Naive B cell (primary cell): ENCODE measurements at regions not wholly inside any gene's neighbourhood (a gene's known extent, or its start where the extent isn't known, plus 50 kb on each side); places are given as distances from the start of the nearest gene placed in this dataset.
"Not testable (repeated sequence)": the region's sequence is repeated elsewhere in the genome, so short reads cannot be mapped to it uniquely, and the experiment has no call there.

ENCODE experiments used
- ATAC-seq, 2 donors: fragments of 150-1000 bp; cut with Tn5 transposase; 2 replicates each; pipeline ENCODE4 v1.10.0; 2021; ENCODE audit warnings: low read depth in 2 of 2, mild to moderate bottlenecking in 2 of 2, moderate library complexity in 2 of 2
- DNase-seq: peaks from one replicate; pipeline ENCODE4 v3.0.0; 2022
- H3K27ac Mint-ChIP-seq, 6 donors: one replicate each; pipeline ENCODE4 v1.8.0; 2020 to 2022; ENCODE audit warnings: mild to moderate bottlenecking in 6 of 6, mixed read lengths in 6 of 6, moderate library complexity in 5 of 6, inconsistent platforms in 2 of 6
- H3K27me3 Mint-ChIP-seq, 3 donors: one replicate each; pipeline ENCODE4 v1.8.0; 2021 to 2022; ENCODE audit warnings: mixed read lengths in 3 of 3, mild to moderate bottlenecking in 1 of 3
- H3K36me3 Mint-ChIP-seq, 2 donors: one replicate each; pipeline ENCODE4 v1.8.0; 2020 to 2022; ENCODE audit warnings: mixed read lengths in 2 of 2, inconsistent platforms in 1 of 2, mild to moderate bottlenecking in 1 of 2
- H3K4me1 Mint-ChIP-seq, 3 donors: one replicate each; pipeline ENCODE4 v1.8.0; 2020 to 2022; ENCODE audit warnings: mixed read lengths in 3 of 3, inconsistent platforms in 1 of 3, mild to moderate bottlenecking in 1 of 3, moderate library complexity in 1 of 3
- H3K4me3 Mint-ChIP-seq, 8 donors: one replicate each; pipeline ENCODE4 v1.8.0; 2020 to 2022; ENCODE audit warnings: mild to moderate bottlenecking in 8 of 8, mixed read lengths in 8 of 8, moderate library complexity in 8 of 8, inconsistent platforms in 2 of 8
- H3K9me3 Mint-ChIP-seq, 7 donors: one replicate each; pipeline ENCODE4 v1.8.0; 2020 to 2022; ENCODE audit warnings: mixed read lengths in 7 of 7, mild to moderate bottlenecking in 5 of 7, inconsistent platforms in 2 of 7, moderate library complexity in 1 of 7

GRCh38 chr16:21533474-21533873 is 65.9 kb upstream of the METTL9 start:
- not testable (repeated sequence) for H3K36me3 Mint-ChIP-seq, H3K27me3 Mint-ChIP-seq, H3K9me3 Mint-ChIP-seq, ATAC-seq, H3K4me3 Mint-ChIP-seq, H3K4me1 Mint-ChIP-seq, H3K27ac Mint-ChIP-seq, DNase-seq

GRCh38 chr16:21534561-21534960 is 64.8 kb upstream of the METTL9 start:
- not testable (repeated sequence) for DNase-seq, H3K4me1 Mint-ChIP-seq, H3K9me3 Mint-ChIP-seq, H3K4me3 Mint-ChIP-seq, H3K27ac Mint-ChIP-seq, H3K27me3 Mint-ChIP-seq, H3K36me3 Mint-ChIP-seq
- peak; percentile 43 to 49 for ATAC-seq

DNA sequence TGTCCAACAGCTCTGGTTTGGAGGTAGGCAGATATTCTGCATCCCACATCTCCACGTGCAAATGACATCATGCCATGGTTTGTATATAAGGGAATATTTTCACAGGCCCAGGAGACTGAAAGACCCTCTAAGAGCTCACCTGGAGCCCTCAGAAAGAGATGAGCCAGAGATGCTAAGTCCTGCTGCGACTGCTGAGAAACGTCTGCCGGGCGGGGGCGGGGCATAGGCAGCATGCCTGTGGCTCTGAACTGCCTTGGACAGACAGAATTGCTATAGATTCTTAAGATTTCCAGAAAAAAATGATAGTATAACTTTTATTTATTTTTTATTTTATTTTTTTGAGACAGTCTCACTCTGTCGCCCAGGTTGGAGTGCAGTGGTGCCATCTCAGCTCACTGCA is 64.2 kb upstream of the METTL9 start:
- not testable (repeated sequence) for DNase-seq, H3K4me3 Mint-ChIP-seq, H3K27me3 Mint-ChIP-seq, ATAC-seq, H3K4me1 Mint-ChIP-seq, H3K9me3 Mint-ChIP-seq, H3K27ac Mint-ChIP-seq, H3K36me3 Mint-ChIP-seq

- H3K4me1 Mint-ChIP-seq, result peaks cover 8 to 22% (median 19%) of the 10 kb centered on the region in 3 donors
- not testable (repeated sequence) for H3K27ac Mint-ChIP-seq
Measured at GRCh38 chr16:21536740-21537139, 62.6 kb upstream of the METTL9 start.

DNA sequence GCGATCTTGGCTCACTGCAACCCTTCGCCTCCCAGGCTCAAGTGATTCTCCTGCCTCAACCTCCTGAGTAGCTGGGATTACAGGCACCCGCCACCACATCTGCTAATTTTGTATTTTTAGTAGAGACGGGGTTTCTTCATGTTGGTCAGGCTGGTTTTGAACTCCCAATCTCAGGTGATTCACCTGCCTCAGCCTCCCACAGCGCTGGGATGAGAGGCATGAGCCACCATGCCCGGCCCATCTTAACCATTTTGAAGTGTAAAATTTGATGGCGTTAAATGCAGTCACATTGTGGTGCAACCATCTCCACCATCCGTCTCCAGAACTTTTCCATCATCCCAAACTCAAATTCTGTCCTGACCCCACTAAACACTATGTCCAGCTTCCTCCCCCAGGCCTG is 61.8 kb upstream of the METTL9 start:
- DNase-seq, H3K4me3 Mint-ChIP-seq, H3K36me3 Mint-ChIP-seq, H3K27me3 Mint-ChIP-seq, ATAC-seq, H3K9me3 Mint-ChIP-seq: not testable (repeated sequence)
- Mint-ChIP-seq H3K4me1 (peaks cover 11 to 29% (median 23%) of the 10 kb centered on the region in 3 donors), H3K27ac (peak overlapping the region in 1 of 6 donors; percentile 9)

More at GRCh38 chr16:21536740-21537139, 62.6 kb upstream of the METTL9 start:
- not testable (repeated sequence) for H3K36me3 Mint-ChIP-seq, H3K9me3 Mint-ChIP-seq, H3K27me3 Mint-ChIP-seq, ATAC-seq, DNase-seq, H3K4me3 Mint-ChIP-seq

DNA sequence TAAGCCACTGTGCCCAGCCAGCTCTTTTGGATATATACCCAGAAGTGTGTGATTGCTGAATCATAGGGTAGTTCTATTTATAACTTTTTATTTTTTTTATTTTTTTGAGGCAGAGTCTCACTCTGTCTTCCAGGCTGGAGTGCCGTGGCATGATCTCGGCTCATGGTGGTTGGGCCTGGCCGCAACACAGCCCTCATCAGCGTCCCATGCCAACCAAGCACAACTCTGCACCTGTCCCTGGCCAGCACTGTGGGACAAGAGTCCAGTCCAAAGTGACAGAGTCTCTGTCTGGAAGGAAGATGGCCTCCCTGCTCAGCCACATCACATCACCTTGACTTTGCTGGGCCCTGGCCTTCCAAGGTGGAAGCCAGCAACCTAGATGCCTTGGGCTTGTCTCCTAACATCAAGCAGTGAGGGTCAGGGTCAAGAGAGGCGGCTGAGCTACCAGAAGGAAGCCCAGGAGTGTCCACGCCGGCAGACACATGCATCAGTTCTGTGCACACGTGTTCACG is 60.2 kb upstream of the METTL9 start:
- H3K27me3 Mint-ChIP-seq, ATAC-seq, H3K36me3 Mint-ChIP-seq, H3K9me3 Mint-ChIP-seq, DNase-seq: not testable (repeated sequence)
- Mint-ChIP-seq H3K4me3 (peak overlapping the region in 1 of 8 donors; percentile 37), H3K4me1 (peaks cover 15 to 34% (median 28%) of the 10 kb centered on the region in 3 donors), H3K27ac (peak overlapping the region in 2 of 6 donors; percentile 15 to 53)

DNA sequence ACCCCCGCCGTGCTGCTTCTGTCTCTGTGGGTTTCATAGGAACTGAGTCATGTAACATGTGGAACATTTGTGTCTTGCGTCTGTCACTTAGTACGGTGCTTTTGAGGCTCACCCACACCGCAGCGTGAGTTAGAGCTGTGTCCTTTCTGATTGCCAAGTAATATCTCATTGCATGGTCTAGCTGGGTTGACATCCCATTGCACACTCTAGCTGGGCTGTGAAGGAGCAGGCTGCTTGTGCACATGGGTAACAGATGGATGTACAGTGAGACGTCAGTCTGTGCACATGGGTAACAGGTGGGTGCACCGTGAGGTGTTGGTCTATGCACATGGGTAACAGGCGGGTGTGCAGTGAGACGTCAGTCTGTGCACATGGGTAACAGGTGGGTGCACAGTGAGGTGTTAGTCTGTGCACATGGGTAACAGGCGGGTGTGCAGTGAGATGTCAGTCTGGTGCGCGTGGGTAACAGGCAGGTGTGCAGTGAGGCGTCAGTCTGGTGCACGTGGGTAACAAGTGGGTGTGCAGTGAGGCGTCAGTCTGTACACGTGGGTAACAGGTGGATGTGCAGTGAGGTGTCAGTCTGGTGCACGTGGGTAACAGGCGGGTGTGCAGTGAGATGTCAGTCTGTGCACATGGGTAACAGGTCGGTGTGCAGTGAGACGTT is 58.5 kb upstream of the METTL9 start:
- DNase-seq (peak; percentile 60), ATAC-seq (peak; percentile 47 to 52)
- Mint-ChIP-seq H3K4me3 (peak overlapping the region; percentile 31 to 87 (median 65)), H3K4me1 (peaks cover 15 to 34% (median 28%) of the 10 kb centered on the region in 3 donors), H3K27ac (peak overlapping the region; percentile 30 to 98 (median 90))
- H3K27me3 Mint-ChIP-seq, H3K9me3 Mint-ChIP-seq, H3K36me3 Mint-ChIP-seq: not testable (repeated sequence)

- Mint-ChIP-seq H3K4me1 (peaks cover 15 to 34% (median 28%) of the 10 kb centered on the region in 3 donors), H3K27ac (peak overlapping the region; percentile 30 to 98 (median 90)), H3K4me3 (peak overlapping the region in 7 of 8 donors; percentile 31 to 85 (median 65))
- not testable (repeated sequence) for H3K36me3 Mint-ChIP-seq, H3K27me3 Mint-ChIP-seq, H3K9me3 Mint-ChIP-seq
- ATAC-seq (peak; percentile 76 to 82), DNase-seq (peak; percentile 73)
Measured at GRCh38 chr16:21541611-21542051, 57.7 kb upstream of the METTL9 start.

GRCh38 chr16:21542075-21542474 is 57.3 kb upstream of the METTL9 start:
- Mint-ChIP-seq H3K27ac (peak overlapping the region in 5 of 6 donors; percentile 67 to 94 (median 81)), H3K4me3 (peak overlapping the region in 7 of 8 donors; percentile 23 to 79 (median 65)), H3K4me1 (peaks cover 15 to 34% (median 28%) of the 10 kb centered on the region in 3 donors)
- not testable (repeated sequence) for H3K27me3 Mint-ChIP-seq, ATAC-seq, DNase-seq, H3K36me3 Mint-ChIP-seq, H3K9me3 Mint-ChIP-seq

- H3K9me3 Mint-ChIP-seq, H3K36me3 Mint-ChIP-seq, H3K27me3 Mint-ChIP-seq, DNase-seq, ATAC-seq: not testable (repeated sequence)
- H3K27ac Mint-ChIP-seq, result peak overlapping the region in 5 of 6 donors; percentile 52 to 94 (median 84)
- H3K4me3 Mint-ChIP-seq, result peak overlapping the region in 3 of 8 donors; percentile 59 to 74 (median 65)
- peaks cover 15 to 34% (median 28%) of the 10 kb centered on the region in 3 donors for H3K4me1 Mint-ChIP-seq
Measured at GRCh38 chr16:21542491-21543124, 56.8 kb upstream of the METTL9 start.

- Mint-ChIP-seq H3K4me3 (peak overlapping the region in 4 of 8 donors; percentile 37 to 74 (median 50)), H3K4me1 (peaks cover 15 to 34% (median 28%) of the 10 kb centered on the region in 3 donors), H3K27ac (peak overlapping the region in 5 of 6 donors; percentile 17 to 84 (median 80))
- DNase-seq, ATAC-seq, H3K9me3 Mint-ChIP-seq, H3K36me3 Mint-ChIP-seq, H3K27me3 Mint-ChIP-seq: not testable (repeated sequence)
Measured at GRCh38 chr16:21543151-21543836, 56.1 kb upstream of the METTL9 start.

- not testable (repeated sequence) for H3K27me3 Mint-ChIP-seq, H3K4me3 Mint-ChIP-seq, ATAC-seq, H3K36me3 Mint-ChIP-seq, DNase-seq, H3K9me3 Mint-ChIP-seq
- H3K4me1 Mint-ChIP-seq, result peaks cover 13 to 21% (median 19%) of the 10 kb centered on the region in 3 donors
- H3K27ac Mint-ChIP-seq, result peak overlapping the region in 1 of 6 donors; percentile 21
Measured at GRCh38 chr16:21545664-21546326, 53.6 kb upstream of the METTL9 start.

DNA sequence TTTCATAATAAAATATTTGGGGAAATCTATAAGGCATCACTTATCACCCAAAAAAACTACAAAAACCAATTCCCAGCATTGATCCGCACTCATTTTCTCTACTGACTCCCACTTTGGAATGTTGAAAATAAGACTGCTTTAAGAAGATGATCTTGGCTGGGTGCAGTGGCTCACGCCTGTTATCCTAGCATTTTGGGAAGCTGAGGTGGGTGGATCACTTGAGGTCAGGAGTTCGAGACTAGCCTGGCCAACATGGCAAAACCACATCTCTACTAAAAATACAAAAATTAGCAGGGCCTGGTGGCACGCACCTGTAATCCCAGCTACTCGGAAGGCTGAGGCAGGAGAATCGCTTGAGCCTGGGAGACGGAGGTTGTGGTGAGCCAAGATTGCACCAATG is 50.0 kb upstream of the METTL9 start:
- Mint-ChIP-seq H3K27ac (peak overlapping the region in 2 of 6 donors; percentile 40 to 43), H3K4me1 (peaks cover 14 to 22% (median 22%) of the 10 kb centered on the region in 3 donors)
- not testable (repeated sequence) for H3K27me3 Mint-ChIP-seq, H3K9me3 Mint-ChIP-seq, ATAC-seq, DNase-seq, H3K36me3 Mint-ChIP-seq, H3K4me3 Mint-ChIP-seq
